Astrocyte (in vitro differentiated cells and primary cell): ENCODE measurements at regions not wholly inside any gene's neighbourhood (a gene's known extent, or its start where the extent isn't known, plus 50 kb on each side); places are given as distances from the start of the nearest gene placed in this dataset.
A peak's percentile ranks its signal among the peaks of the same experiment; 100 is the strongest.

Source experiments
- DNase-seq: peaks from one replicate; pipeline ENCODE4 v3.0.0-alpha.2; 2010; ENCODE audit warnings: low read depth
- FAIRE-seq: peaks from 2 replicates; lab custom pipeline; 2011; peaks lifted over from hg19 to GRCh38; lab: Jason Lieb, UNC
- H2AFZ ChIP-seq: 2 replicates; pipeline ENCODE4 v1.6.0; 2012; ENCODE audit warnings: low read depth, low read length, inconsistent platforms
- H3K27ac ChIP-seq: 2 replicates; pipeline ENCODE4 v1.5.1; 2011; ENCODE audit warnings: low read depth, low read length, inconsistent platforms
- H3K27me3 ChIP-seq: 2 replicates; pipeline ENCODE4 v1.6.0; 2011; ENCODE audit warnings: low read length, inconsistent platforms; ENCODE audit not compliant: insufficient read depth
- H3K36me3 ChIP-seq: 2 replicates; pipeline ENCODE4 v1.5.1; 2011; ENCODE audit warnings: low read length, inconsistent platforms; ENCODE audit not compliant: insufficient read depth
- H3K4me1 ChIP-seq: 2 replicates; pipeline ENCODE4 v1.5.1; 2011; ENCODE audit warnings: low read length, inconsistent platforms; ENCODE audit not compliant: insufficient read depth
- H3K4me2 ChIP-seq: 2 replicates; pipeline ENCODE4 v1.6.0; 2012; ENCODE audit warnings: low read length, inconsistent platforms
- H3K4me3 ChIP-seq: 2 replicates; pipeline ENCODE4 v1.5.1; 2011; ENCODE audit warnings: low read depth, mild to moderate bottlenecking, low read length, inconsistent platforms; ENCODE audit not compliant: insufficient read depth
- H3K79me2 ChIP-seq: 2 replicates; pipeline ENCODE4 v1.6.0; 2012; ENCODE audit warnings: mild to moderate bottlenecking, low read length, inconsistent platforms; ENCODE audit not compliant: insufficient read depth
- H3K9ac ChIP-seq: 2 replicates; pipeline ENCODE4 v1.6.0; 2012; ENCODE audit warnings: mild to moderate bottlenecking, low read length, inconsistent platforms
- H3K9me3 ChIP-seq: 2 replicates; pipeline ENCODE4 v1.5.1; 2012; ENCODE audit warnings: low read depth, mild to moderate bottlenecking, low read length, inconsistent platforms; ENCODE audit not compliant: insufficient read depth
- H4K20me1 ChIP-seq: 2 replicates; pipeline ENCODE4 v1.6.0; 2012; ENCODE audit warnings: low read length, inconsistent platforms; ENCODE audit not compliant: insufficient read depth
- H3K27ac Mint-ChIP-seq: one replicate; pipeline ENCODE4 v1.8.0; 2021; ENCODE audit warnings: mild to moderate bottlenecking, mixed read lengths; ENCODE audit not compliant: unreplicated experiment
- H3K27me3 Mint-ChIP-seq: one replicate; pipeline ENCODE4 v1.8.0; 2021; ENCODE audit warnings: low read depth, mixed read lengths; ENCODE audit not compliant: unreplicated experiment
- H3K36me3 Mint-ChIP-seq: one replicate; pipeline ENCODE4 v1.8.0; 2021; ENCODE audit warnings: low read depth, mixed read lengths; ENCODE audit not compliant: unreplicated experiment
- H3K4me1 Mint-ChIP-seq: one replicate; pipeline ENCODE4 v1.8.0; 2021; ENCODE audit warnings: low read depth, mixed read lengths; ENCODE audit not compliant: unreplicated experiment
- H3K4me3 Mint-ChIP-seq: one replicate; pipeline ENCODE4 v1.8.0; 2021; ENCODE audit warnings: mild to moderate bottlenecking, moderate library complexity, mixed read lengths; ENCODE audit not compliant: unreplicated experiment
- H3K9me3 Mint-ChIP-seq: one replicate; pipeline ENCODE4 v1.8.0; 2021; ENCODE audit warnings: mild to moderate bottlenecking, mixed read lengths; ENCODE audit not compliant: unreplicated experiment
- EZH2 ChIP-seq: IDR thresholded peaks from 2 replicates; pipeline ENCODE4 v1.6.1; 2012; ENCODE audit warnings: mild to moderate bottlenecking, low read length, inconsistent platforms; ENCODE audit not compliant: insufficient read depth
- TF ChIP-seq, protein P1 (sequence below): IDR thresholded peaks from 2 replicates; pipeline ENCODE4 v1.5.1; 2011; ENCODE audit warnings: low read depth, mild to moderate bottlenecking, inconsistent platforms, low read length, moderate library complexity; ENCODE audit not compliant: insufficient read depth

- peak; percentile 86 for DNase-seq
- H3K4me2 ChIP-seq, result peak overlapping the region; percentile 65
- no peaks in the 10 kb centered on the region for H3K79me2 ChIP-seq
- peak overlapping the region; percentile 35 for H3K27ac ChIP-seq
- no peaks in the 10 kb centered on the region for H3K9me3 ChIP-seq
- H3K4me1 ChIP-seq, result peaks cover 16% of the 10 kb centered on the region
- peak overlapping the region; percentile 6 for H3K9ac ChIP-seq
- H3K36me3 Mint-ChIP-seq, result no peaks in the 10 kb centered on the region
- H4K20me1 ChIP-seq, result no peaks in the 10 kb centered on the region
- H3K36me3 ChIP-seq, result no peaks in the 10 kb centered on the region
- H3K27me3 ChIP-seq, result no peaks in the 10 kb centered on the region
- peak overlapping the region; percentile 11 for H2AFZ ChIP-seq
- H3K4me3 Mint-ChIP-seq, result no peak overlapping the region
- H3K4me3 ChIP-seq, result no peak overlapping the region
- H3K4me1 Mint-ChIP-seq, result peaks cover 19% of the 10 kb centered on the region
- peak; percentile 84 for FAIRE-seq
- H3K27me3 Mint-ChIP-seq, result no peaks in the 10 kb centered on the region
- TF ChIP-seq EZH2, result no peak
- TF ChIP-seq, protein P1, sequence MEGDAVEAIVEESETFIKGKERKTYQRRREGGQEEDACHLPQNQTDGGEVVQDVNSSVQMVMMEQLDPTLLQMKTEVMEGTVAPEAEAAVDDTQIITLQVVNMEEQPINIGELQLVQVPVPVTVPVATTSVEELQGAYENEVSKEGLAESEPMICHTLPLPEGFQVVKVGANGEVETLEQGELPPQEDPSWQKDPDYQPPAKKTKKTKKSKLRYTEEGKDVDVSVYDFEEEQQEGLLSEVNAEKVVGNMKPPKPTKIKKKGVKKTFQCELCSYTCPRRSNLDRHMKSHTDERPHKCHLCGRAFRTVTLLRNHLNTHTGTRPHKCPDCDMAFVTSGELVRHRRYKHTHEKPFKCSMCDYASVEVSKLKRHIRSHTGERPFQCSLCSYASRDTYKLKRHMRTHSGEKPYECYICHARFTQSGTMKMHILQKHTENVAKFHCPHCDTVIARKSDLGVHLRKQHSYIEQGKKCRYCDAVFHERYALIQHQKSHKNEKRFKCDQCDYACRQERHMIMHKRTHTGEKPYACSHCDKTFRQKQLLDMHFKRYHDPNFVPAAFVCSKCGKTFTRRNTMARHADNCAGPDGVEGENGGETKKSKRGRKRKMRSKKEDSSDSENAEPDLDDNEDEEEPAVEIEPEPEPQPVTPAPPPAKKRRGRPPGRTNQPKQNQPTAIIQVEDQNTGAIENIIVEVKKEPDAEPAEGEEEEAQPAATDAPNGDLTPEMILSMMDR, result no peak
- peak overlapping the region; percentile 44 for H3K27ac Mint-ChIP-seq
- H3K9me3 Mint-ChIP-seq, result no peaks in the 10 kb centered on the region
These were observed 95.7 kb upstream of the PALS2 start for GRCh38 chr7:24477398-24478136.

DNA sequence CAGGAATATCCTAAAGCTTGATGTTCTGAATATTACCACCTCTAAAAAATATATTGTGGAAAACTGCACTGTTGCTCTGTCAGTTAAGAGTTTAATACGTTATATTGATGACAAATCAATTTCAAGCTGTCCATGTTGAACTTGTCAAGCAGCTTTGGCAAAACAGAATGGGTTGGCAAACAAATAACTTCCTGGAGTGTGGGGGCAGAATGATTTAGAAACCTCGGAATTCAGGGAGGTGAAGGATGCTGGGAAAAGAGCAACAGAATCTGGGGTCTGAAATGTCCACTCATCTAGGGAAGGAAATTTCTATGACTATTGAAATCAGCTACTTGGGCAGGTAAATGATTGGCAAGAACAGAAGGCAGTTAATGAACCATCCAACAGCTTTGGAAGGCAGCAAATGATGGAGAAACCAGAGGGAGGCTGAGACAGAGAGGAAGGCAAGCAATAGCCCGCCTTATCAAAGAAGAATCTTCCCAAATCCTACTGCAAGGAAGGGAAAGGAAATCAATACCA, 95.1 kb upstream of the PALS2 start:
- H3K4me3 ChIP-seq, result no peak overlapping the region
- no peak overlapping the region for H3K4me3 Mint-ChIP-seq

More for the DNA sequence above, 95.1 kb upstream of the PALS2 start:
- Histone ChIP-seq H3K4me1 (peaks cover 16% of the 10 kb centered on the region), H3K79me2 (no peaks in the 10 kb centered on the region), H3K4me2 (peak overlapping the region; percentile 65), H3K27ac (peak overlapping the region; percentile 35), H4K20me1 (no peaks in the 10 kb centered on the region), H3K9ac (no peak overlapping the region), H3K27me3 (no peaks in the 10 kb centered on the region), H3K36me3 (no peaks in the 10 kb centered on the region), H3K9me3 (no peaks in the 10 kb centered on the region), H2AFZ (peak overlapping the region; percentile 51)
- Mint-ChIP-seq H3K9me3 (no peaks in the 10 kb centered on the region), H3K4me1 (peaks cover 19% of the 10 kb centered on the region), H3K27me3 (no peaks in the 10 kb centered on the region), H3K36me3 (no peaks in the 10 kb centered on the region), H3K27ac (no peak overlapping the region)
- FAIRE-seq (no peak), DNase-seq (no peak)
- TF ChIP-seq EZH2, result no peak
- TF ChIP-seq, protein P1, result no peak
